Stimulated activated CD8-positive, alpha-beta memory T cell treated with anti-CD3 and anti-CD28 coated beads, Interleukin-4, amount 100 ng/mL, for 48 hours (primary cell): ENCODE measurements at regions not wholly inside any gene's neighbourhood (a gene's known extent, or its start where the extent isn't known, plus 50 kb on each side); places are given as distances from the start of the nearest gene placed in this dataset.
"Not testable (repeated sequence)": the region's sequence is repeated elsewhere in the genome, so short reads cannot be mapped to it uniquely, and the experiment has no call there.

Experiments used
- DNase-seq: peaks from one replicate; pipeline ENCODE4 v3.0.0-alpha.2; 2020

DNA sequence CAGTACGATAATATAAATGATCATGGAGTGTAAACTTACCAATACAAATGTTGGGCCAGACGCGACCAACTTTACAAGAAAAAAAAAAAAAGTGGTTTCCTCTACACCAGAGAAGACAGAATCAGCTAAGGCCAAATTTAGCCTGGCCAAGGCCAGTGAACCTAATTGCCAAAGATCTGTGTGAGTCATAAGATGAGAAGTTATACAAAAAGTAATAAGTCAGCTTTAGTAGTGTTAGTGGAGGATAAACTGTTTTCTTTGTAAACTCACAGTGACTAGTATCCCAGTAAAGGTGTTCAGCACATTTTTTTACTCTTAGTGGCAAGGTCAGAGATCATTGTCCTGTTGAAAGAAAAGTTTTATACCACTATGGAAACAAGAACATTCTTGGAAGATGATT, 531.4 kb upstream of the TECRL start:
- no peak for DNase-seq

DNA sequence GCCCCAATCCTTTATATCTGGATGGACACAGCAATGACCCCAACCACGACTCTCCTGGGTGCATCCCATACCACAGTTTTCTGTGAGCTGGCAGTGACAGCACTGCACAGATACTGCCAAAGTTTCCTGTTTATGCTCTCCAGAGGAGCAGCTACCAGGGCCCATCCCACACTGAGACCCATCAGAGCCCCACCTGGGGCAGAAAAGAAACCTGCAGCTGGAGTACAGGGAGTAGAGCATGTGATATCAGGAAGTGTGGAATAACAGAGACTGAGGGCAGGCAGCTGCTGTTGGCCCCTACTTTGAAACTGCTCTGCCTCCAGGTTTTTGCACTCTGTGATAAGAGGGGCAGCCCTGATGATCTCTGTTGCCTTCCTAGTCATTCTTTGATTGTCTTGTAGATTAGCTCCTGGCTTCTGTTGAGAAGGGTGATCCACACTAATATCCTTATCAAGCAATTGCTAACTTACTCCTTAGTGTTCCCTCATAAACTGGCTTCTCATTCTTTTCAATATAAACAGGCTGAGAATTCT, 526.3 kb upstream of the TECRL start:
- DNase-seq: no peak

DNA sequence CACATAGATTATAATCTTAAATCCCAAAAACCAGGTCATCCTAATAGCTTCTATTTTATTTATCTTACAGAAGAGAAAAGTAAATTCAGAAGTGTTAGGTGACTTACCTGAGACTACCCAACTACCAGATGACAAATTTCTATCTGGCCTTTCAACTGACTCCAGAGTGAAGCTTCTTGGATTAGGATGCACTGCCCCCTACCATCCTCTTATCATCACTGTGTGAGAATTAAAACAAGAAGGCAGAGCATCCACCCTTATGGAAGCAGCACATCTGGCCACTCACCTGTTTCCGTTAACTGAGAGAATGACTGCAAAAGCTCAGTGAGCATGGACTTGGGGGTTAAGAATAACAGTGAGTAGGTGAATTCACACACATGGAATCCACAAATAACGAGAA, 502.6 kb upstream of the TECRL start:
- DNase-seq: no peak

DNA sequence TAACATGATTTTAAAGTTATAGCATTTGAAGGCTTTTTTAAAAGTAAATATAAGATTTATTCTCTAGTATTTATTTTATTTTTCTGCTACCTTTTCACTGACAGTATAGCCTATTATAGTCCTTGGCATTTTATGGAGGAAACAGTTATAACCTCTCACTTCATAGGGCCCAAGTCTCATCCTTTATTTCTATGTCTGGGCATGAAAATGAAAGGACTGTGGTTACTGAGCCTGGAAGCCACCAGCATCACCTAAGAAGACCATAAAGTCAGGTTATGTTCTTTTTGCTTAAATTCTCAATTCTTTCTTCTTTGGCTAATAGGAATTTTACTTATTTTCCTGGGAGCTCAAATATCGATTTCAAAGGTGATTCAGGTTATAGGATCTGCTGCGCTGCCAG, 494.7 kb upstream of the TECRL start:
- DNase-seq: no peak

DNA sequence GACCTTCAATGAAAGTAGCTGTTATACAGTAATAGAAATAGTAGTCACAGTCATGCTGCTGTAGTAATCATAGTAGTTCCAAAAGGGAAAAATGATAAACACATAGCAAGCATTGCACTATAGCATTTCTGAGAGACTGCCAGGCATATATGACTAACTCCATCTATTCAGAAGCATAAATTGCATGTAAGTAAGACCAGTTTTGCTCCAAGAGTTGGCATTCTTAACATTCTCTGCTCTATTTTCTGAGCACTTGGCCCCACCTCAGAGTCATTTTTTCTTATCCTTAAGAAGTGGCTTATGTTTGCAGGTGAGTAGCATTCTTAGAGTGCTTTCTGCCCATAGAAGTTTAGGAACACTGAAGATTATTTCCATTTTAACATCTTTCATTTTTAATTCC, 490.3 kb upstream of the TECRL start:
- no peak for DNase-seq

DNA sequence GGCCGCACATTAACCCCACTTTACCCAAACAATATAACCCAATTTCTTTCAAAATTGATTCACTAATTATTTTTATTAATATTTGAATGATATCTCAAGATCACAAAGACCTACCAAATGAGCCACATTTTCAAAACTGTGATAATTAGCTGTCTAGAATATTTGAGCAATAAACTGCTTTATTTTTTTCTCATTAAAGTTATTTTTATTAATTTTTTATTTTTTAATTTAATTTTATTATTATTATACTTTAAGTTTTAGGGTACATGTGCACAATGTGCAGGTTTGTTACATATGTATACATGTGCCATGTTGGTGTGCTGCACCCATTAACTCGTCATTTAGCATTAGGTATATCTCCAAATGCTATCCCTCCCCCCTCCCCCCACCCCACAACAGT, 489.8 kb upstream of the TECRL start:
- DNase-seq: not testable (repeated sequence)

DNA sequence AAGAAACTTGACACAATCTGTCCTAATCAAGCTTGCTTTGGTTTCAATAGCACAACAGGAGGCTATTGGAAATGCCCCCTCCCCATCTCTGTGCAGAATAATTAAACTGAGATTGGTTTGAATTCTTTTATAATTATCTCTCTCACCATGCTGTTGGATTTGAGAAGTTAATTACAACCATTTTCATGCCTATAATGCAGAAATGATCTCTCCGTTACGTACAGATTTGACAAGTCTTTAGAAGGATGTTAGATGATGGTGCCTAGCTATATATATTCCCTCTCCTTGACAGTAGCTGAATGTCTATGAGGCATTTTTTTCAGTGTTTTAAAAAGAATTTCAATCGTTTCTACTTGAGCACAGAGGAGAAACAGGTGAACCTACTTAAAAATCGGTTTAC, 488.4 kb upstream of the TECRL start:
- no peak for DNase-seq

DNA sequence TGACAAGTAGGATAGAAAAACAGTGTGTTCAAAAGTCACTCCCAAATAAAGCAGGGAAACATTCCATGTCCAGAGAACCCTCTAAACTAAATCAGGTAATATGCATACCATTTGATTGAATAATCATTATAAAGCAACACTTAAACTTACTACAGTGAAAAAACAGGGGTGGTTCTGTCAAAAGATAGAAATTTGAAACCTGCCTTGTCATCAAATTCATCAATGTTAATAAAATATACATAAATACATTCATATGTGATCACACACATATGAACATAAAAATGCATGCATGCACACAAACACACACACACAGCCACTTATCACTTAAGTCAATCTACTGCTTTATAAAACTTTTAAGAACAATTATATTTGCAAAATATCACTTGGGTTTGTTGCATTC, 485.8 kb upstream of the TECRL start:
- DNase-seq: no peak

DNA sequence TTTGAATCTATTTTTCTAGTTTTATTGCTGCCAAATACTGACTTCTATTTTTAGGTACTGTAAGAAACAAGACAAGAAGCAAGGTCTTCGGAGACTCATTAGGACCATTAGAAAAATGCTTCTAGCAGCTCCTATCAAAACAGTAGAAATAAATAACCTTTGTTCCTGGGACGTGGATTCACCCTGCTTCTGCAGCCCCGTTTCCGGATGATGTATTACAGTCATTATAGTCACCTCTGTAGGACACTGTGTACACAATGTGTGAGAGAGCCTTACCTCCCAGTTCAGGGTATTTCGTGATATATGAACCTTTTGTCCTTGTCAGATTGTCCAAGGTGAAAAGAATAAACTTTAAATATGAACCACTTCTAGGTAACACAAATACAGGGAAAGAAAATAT, 484.0 kb upstream of the TECRL start:
- DNase-seq: no peak

DNA sequence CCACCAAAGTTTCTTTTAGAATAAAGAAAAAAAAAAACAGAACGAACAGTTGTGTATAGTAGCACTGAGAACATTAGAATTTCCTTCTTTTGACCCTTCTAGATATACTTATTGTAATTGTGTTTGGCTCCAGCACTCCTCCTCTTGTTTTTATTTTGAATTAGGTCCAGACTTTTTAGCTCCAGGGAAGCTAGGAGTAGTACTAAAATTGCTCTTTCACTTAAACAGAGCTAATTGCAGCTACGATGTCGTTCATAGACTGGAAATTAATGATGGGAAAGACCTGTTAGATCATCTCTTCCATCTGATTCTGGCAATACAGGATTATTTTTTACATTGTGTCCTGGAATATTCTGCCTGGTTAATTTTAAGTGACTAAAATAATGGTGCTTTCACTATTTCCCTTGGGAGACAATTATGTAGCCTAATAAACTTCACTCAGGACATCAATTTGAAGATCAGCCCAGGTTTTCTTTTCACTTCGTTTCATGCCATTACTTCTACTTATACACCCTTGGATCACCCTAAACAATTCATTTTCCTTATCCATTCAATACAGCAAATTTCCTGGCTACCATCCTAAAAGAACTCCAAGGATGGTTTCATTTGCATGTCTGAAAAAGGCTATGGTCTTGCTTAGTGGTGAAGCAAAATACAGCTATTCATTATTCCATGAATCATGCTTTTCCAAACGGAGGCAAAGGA, 480.8 kb upstream of the TECRL start:
- DNase-seq: no peak

DNA sequence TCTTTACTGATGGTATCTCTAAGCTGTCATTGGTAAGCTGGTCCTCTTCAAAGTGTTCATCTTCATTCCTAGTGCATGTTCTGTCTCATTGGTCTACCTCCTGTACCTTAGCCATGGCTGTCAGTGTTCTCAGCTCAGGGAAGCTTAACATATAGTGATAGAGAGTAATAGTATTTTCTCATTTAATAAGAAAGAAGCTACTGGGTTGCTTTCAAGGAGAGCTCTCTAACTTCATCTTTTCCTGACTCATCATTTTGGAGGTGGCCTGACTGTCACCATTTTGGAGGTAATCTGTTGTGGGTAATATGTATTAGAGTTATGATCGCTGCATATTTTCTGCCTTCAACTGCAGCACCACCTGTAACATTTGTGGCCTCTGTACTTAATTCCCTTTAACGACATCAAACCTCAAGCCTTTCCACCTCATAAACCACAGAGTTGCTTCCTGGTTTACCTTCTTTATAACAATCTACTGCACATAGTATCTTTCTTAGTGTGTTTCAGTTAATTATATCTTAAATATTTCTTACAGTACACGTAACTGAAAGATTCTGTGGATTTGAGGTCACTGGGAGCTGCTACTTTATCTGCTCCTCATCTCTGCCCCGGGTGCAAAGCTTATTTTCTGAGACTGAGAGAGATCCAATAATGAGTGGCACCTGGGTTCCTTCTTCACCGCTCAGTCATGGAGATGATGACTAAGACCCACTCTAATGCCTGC, 474.0 kb upstream of the TECRL start:
- no peak for DNase-seq

DNA sequence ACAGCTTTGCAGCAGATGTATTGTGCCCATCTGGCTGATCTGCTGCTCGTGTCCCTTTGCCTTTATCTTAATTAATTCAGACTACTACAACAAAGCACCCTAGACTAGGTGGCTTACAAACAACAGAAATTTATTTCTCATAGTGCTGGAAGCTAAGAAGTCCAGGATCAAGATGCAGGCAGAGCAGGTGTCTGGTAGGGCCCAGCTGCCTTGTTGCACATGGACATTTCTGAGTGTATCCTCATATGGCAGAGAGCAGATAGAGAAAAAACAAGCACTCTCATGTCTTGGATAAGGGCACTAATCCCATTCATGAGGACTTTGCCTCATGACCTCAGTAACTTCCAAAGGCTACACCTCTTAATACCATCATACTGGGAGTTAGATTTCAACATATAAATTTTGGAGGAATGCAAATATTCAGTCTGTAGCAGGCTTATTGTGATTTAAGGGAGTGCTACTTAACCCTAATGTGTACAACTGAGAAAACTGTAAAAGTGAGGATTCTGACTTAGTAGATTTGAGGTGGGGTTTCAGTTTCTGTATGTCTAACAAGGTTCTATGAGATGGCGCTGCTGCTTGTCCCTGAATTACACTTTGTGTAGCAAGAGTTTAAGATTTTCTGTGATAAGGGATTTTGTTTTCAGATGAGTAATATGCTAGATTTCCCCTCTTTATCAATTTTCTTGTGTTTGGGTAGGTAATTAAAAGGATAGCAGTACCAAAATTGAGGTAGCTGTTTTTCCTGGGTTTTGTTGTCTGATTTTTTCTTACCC, 473.2 kb upstream of the TECRL start:
- no peak for DNase-seq

DNA sequence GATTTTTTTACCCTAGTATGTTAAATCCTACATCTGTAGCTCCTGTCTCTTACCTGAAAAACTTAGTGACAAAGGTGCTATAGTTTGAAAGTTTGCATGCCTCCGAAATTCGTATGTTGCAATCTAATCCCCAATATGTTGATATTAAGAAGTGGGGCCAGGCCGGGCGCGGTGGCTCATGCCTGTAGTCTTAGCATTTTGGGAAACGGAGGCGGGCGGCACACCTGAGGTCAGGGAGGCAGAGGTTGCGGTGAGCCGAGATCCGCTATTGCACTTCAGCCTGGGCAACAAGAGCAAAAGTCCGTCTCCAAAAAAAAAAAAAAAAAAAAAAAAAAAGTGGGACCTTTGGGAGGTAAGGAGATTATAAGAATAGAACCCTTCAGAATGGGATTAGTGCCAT, 471.3 kb upstream of the TECRL start:
- no peak for DNase-seq

DNA sequence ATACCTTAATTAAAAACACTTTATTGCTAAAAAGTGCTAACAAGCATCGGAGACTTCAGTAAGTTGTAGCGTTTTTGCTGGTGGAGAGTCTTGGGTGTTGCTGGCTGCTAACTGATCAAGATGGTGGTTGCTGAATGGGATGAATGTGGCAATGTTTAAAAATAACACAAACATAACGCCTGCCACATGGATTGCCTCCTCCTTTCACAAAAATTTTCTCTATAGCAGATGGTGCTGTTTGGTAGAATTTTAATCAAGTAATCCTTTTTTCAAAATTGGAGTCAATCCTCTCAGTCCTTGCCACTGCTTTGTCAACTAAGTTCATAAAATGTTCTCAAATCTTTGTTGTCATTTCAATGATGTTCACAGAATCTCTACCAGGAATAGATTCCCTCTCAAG, 466.8 kb upstream of the TECRL start:
- no peak for DNase-seq

DNA sequence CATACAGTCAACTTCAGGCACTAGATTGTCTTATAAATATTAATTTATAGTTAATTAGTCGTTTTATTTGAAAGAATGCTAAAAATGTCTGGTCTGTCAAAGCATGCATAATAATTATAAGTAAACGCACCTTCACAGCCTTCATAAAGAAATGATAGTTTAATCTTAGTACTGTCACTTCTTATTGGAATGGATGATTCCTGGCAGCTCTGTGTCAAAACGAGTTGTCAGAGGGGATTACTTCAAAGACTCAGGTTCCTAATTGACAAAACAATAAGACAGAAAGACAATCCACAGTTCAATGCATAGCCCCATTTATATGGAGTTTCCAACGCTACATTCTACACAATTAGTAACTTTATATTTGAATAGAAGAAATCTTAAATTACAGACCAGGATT, 461.3 kb upstream of the TECRL start:
- DNase-seq: no peak

DNA sequence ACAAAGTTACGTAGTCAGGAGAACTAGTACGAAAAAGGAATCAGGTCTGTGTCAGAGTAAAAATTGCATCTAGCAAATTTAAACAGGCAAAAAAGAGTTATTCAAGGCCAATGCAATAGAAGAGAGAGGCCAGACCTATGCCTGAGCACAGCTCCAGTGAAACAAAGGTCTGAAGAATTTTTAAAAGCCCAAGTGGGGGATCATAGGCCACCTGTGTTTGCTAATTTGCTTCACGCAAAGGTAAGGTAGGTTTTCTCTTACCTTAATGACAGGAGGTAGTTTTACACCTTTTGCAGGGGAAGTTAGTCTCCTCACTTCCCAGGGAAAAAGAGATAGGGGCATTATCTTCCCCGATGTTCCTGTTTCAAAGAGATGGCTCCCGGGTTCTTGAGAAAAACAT, 448.6 kb upstream of the TECRL start:
- DNase-seq: no peak

DNA sequence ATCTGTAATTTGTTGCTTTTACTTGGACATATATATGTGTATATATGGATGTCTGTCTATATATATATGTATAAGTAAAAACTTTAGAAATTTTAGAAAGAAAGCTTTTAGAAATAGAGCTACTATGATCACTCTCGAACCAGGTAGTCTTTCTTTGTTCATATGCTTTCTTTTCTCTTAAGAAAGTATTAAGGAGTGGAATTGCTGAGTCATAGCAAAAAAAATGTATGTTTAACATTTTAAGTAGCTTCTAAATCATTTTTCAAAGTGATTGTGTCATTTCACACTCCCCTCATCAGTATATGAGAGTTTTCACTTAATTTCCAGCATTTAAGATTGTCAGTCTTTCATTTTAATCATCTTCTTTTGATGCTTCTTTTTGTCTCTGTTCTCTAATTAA, 447.9 kb upstream of the TECRL start:
- no peak for DNase-seq

DNA sequence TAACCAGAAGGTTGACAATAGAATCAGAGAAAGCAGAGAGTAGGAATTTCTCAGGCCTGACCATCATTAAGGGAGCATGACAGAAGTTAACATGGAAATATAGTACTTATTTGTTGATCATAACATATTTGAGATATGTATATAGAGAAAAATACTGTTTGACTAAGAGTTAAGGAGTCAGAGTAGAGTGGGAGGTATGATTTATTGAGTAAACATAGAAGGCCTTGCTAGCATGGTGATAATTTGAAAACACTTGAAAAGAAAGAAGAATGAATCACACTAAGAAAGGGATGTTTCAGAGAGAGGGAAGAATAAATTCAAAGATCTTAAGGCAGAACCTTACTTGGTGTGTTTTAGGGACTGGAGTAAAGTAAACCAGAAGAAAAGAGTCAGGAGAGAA, 437.2 kb upstream of the TECRL start:
- no peak for DNase-seq

DNA sequence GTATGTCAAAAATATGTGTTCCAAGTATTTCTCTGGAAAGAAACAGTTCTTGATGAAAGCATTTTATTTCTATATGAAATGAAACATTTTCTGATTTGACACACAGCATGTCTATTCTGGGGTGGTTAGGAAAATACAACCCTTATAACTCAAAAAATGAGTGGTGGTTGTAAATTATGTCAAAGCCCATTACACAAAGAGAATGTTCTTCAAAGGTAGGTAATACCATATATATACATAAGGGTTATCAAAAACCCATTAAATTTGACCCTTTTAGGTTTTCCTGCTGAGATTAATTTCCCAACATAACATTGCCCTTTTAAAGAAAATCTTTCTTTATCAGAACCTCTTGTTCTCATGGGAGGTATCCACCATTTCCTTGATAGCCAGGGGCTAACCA, 420.5 kb upstream of the TECRL start:
- no peak for DNase-seq

DNA sequence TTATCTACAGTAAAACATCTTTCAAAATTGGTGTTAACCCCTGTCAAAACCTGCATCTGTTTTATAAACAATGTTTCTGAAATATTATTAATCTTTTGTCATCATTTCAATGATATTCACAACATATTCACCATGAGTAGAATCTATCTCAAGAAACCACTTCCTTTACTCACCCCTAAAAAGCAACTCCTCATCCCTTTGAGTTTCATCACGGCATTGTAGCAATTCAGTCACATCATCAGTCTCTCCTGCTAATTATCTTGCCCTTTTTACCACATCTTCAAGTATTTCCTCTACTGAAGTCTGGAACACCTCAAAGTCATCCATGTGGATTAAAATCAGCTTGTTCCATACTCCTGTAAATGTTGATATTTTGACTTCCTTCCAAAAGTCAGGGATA, 415.3 kb upstream of the TECRL start:
- no peak for DNase-seq

DNA sequence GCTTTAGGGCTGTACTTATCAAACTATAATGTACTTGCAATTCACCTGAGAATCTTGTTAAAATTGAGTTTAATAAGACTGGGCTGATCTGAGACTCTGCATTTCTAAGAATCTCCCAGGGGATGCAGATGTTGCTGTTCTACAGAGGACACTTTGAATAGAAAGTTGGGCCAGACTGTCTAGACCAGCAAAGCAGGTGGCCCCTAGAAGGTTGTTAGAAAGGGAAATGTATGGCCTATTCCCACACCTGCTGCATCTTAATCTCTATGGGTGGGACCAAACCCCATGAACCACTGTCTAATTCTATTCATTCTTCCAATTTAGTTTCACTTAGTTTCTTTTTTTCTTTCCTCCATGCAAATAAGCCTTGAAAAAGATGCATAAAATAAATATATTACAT, 413.2 kb upstream of the TECRL start:
- DNase-seq: no peak

DNA sequence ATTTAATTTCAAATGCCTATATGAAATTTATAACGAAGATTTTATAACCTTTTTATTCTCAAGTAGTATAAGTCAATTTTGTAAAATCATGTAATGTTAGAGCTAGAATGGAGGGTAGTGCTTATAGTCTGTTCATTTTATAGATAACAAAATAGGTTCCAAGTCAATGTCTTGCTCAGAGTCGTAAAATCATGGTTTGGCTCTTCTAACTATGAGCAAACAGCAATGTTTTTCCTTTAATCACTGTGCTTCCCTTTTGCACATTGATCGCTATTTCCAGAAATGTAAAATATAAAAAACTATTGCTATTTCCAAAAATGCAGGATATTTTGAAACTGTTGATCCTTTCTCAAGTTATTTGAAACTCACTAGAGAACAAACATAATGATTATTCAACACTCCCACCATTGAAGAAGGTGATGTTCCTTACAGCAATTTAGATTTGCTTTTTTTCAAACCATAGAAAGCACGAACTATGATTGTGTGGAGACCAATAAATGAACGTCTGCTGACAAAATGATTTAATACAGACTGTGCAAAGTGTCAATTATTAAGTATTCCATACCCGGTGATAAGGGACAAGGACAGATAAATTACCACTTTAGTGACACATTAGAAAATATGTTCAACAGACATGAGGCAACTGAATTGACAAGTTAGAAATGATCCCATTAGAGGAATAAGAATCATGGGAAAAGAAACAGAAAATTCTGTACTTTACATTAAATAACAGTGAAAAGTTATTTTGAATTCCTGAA, 412.1 kb upstream of the TECRL start:
- DNase-seq: no peak

DNA sequence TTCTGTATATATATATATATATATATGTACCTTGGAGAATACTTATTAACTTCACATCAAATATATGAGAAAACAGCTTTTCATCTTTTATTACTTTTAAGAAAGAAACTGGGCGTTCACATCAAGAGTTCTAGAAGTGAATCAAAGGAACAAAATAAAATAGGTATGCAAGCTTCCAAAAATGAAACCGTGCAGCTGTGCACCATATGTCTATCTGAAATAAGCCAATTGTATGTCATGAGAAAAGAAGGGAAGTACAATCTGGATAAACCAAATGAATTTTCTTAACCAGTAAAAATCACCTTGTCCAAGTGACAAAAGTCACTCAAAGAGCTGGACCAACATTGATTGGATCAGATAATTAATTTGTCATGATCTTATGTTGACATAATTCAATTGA, 405.4 kb upstream of the TECRL start:
- DNase-seq: no peak
